Lower leg skin (tissue), 3 donors: ENCODE measurements at regions not wholly inside any gene's neighbourhood (a gene's known extent, or its start where the extent isn't known, plus 50 kb on each side); places are given as distances from the start of the nearest gene placed in this dataset.

ENCODE experiments used
- POLR2A ChIP-seq, 2 donors: fragments of 450-650 bp; IDR thresholded peaks; one replicate each; pipeline ENCODE4 v1.6.1; 2016 to 2017; ENCODE audit warnings: antibody characterized with exemption in 2 of 2, mild to moderate bottlenecking in 1 of 2, moderate library complexity in 1 of 2
- TF ChIP-seq, protein P1 (sequence below), 3 donors: fragments of 450-650 bp; IDR thresholded peaks; one replicate each; pipeline ENCODE4 v1.5.1; 2016; ENCODE audit warnings: antibody characterized with exemption in 3 of 3, mild to moderate bottlenecking in 3 of 3, moderate library complexity in 2 of 3

DNA sequence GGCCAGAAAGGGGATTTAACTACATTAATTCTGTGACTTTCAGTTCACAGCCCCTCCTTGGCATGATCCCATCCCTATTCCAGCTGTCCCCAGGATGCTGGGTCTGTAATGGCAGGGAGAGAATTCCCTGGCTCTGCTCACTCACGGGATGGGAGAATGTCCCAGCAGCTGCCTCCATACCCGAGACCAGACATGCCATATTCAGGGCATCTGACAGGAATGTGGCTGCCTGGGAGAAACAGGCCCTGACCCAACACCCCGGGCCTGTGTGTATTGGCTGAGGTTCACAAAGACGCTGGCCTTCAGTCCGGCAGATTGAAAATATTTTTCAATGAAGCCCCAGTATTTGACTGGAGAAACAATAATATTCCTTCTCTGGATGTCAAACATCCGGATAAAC, 83.6 kb upstream of the SMAD3 start:
- TF ChIP-seq, protein P1, sequence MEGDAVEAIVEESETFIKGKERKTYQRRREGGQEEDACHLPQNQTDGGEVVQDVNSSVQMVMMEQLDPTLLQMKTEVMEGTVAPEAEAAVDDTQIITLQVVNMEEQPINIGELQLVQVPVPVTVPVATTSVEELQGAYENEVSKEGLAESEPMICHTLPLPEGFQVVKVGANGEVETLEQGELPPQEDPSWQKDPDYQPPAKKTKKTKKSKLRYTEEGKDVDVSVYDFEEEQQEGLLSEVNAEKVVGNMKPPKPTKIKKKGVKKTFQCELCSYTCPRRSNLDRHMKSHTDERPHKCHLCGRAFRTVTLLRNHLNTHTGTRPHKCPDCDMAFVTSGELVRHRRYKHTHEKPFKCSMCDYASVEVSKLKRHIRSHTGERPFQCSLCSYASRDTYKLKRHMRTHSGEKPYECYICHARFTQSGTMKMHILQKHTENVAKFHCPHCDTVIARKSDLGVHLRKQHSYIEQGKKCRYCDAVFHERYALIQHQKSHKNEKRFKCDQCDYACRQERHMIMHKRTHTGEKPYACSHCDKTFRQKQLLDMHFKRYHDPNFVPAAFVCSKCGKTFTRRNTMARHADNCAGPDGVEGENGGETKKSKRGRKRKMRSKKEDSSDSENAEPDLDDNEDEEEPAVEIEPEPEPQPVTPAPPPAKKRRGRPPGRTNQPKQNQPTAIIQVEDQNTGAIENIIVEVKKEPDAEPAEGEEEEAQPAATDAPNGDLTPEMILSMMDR (IDR thresholded peaks at IDR 0.05): no peak
- TF ChIP-seq POLR2A (IDR thresholded peaks at IDR 0.05): no peak
